ENCODE measurements at regions not wholly inside any gene's neighbourhood (a gene's known extent, or its start where the extent isn't known, plus 50 kb on each side); places are given as distances from the start of the nearest gene placed in this dataset.
"Not testable (repeated sequence)": the region's sequence is repeated elsewhere in the genome, so short reads cannot be mapped to it uniquely, and the experiment has no call there.

DNA sequence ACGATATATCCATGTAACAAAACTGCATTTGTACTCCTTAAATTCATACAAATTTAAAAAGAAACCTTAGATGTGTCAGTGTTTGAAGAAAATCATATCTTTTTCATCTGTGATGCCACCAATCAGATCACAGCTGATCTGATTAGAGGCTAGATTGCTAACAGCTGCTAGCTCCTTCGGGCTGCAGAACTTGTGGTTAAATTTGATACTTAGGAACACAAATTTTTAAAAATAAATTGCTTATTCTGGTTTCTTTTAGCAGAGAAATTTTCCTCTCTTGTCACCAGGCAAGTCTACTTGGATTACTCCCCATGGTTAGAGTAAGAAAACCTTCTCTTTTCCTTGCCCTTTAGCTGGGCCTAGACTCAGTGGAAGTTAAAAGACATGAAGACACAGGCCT lies 94.6 kb upstream of the RANBP6 start:
- Histone ChIP-seq H3K79me2 (ENCODE audit: insufficient read depth, low read depth) (no peaks in the 10 kb centered on the region), H3K36me3 (ENCODE audit: insufficient read depth) (no peaks in the 10 kb centered on the region), H4K20me1 (ENCODE audit: insufficient read depth) (no peaks in the 10 kb centered on the region), H3K27me3 (ENCODE audit: insufficient read depth, low read depth) (no peaks in the 10 kb centered on the region), H3K4me1 (ENCODE audit: low read depth, poor library complexity, severe bottlenecking) (peaks cover 58% of the 10 kb centered on the region), H3K27ac (peak overlapping the region; percentile 18; the same call in 1 of the 2 replicates), H3K4me2 (peak overlapping the region; percentile 44), H3K4me3 (IDR thresholded peaks at IDR 0.05; ENCODE audit: insufficient read depth, low read depth, low read length) (no peak overlapping the region), H2AFZ (ENCODE audit: low read depth) (peak overlapping the region; percentile 1; the same call in 1 of the 2 replicates), H3K9ac (no peak overlapping the region)
- TF ChIP-seq, protein P1, sequence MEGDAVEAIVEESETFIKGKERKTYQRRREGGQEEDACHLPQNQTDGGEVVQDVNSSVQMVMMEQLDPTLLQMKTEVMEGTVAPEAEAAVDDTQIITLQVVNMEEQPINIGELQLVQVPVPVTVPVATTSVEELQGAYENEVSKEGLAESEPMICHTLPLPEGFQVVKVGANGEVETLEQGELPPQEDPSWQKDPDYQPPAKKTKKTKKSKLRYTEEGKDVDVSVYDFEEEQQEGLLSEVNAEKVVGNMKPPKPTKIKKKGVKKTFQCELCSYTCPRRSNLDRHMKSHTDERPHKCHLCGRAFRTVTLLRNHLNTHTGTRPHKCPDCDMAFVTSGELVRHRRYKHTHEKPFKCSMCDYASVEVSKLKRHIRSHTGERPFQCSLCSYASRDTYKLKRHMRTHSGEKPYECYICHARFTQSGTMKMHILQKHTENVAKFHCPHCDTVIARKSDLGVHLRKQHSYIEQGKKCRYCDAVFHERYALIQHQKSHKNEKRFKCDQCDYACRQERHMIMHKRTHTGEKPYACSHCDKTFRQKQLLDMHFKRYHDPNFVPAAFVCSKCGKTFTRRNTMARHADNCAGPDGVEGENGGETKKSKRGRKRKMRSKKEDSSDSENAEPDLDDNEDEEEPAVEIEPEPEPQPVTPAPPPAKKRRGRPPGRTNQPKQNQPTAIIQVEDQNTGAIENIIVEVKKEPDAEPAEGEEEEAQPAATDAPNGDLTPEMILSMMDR (conservative IDR thresholded peaks at IDR 0.05; ENCODE audit: low read depth, low read length): no peak

GRCh38 chr9:6109571-6109970 lies 94.1 kb upstream of the RANBP6 start:
- TF ChIP-seq, protein P1 (conservative IDR thresholded peaks at IDR 0.05; ENCODE audit: low read depth, low read length): no peak
- no peak overlapping the region for H3K9ac ChIP-seq
- no peaks in the 10 kb centered on the region for H3K36me3 ChIP-seq (ENCODE audit: insufficient read depth)
- H3K79me2 ChIP-seq (ENCODE audit: insufficient read depth, low read depth): no peaks in the 10 kb centered on the region
- no peak overlapping the region for H3K4me3 ChIP-seq (IDR thresholded peaks at IDR 0.05; ENCODE audit: insufficient read depth, low read depth, low read length)
- H3K4me1 ChIP-seq (ENCODE audit: low read depth, poor library complexity, severe bottlenecking): peaks cover 58% of the 10 kb centered on the region
- H3K4me2 ChIP-seq: peak overlapping the region; percentile 44
- no peak overlapping the region for H2AFZ ChIP-seq (ENCODE audit: low read depth)
- no peaks in the 10 kb centered on the region for H3K27me3 ChIP-seq (ENCODE audit: insufficient read depth, low read depth)
- H4K20me1 ChIP-seq (ENCODE audit: insufficient read depth): no peaks in the 10 kb centered on the region
- no peak overlapping the region for H3K27ac ChIP-seq

- peak overlapping the region; percentile 65 for H3K4me2 ChIP-seq
- H3K79me2 ChIP-seq (ENCODE audit: insufficient read depth, low read depth): no peaks in the 10 kb centered on the region
- TF ChIP-seq, protein P1 (conservative IDR thresholded peaks at IDR 0.05; ENCODE audit: low read depth, low read length): peak; percentile 58
- H3K4me3 ChIP-seq (IDR thresholded peaks at IDR 0.05; ENCODE audit: insufficient read depth, low read depth, low read length): no peak overlapping the region
- peak overlapping the region; percentile 60; the same call in 1 of the 2 replicates for H2AFZ ChIP-seq (ENCODE audit: low read depth)
- peaks cover 58% of the 10 kb centered on the region for H3K4me1 ChIP-seq (ENCODE audit: low read depth, poor library complexity, severe bottlenecking)
- H4K20me1 ChIP-seq (ENCODE audit: insufficient read depth): no peaks in the 10 kb centered on the region
- H3K9ac ChIP-seq: peak overlapping the region; percentile 89
- peak overlapping the region; percentile 98 for H3K27ac ChIP-seq
- H3K27me3 ChIP-seq (ENCODE audit: insufficient read depth, low read depth): no peaks in the 10 kb centered on the region
- no peaks in the 10 kb centered on the region for H3K36me3 ChIP-seq (ENCODE audit: insufficient read depth)
Measured at GRCh38 chr9:6106711-6107339, 91.4 kb upstream of the RANBP6 start.

GRCh38 chr9:6105738-6106137 lies 90.3 kb upstream of the RANBP6 start:
- no peak overlapping the region for H2AFZ ChIP-seq (ENCODE audit: low read depth)

GRCh38 chr9:6104406-6104805 lies 89.0 kb upstream of the RANBP6 start:
- not testable (repeated sequence) for H3K9ac ChIP-seq; H3K4me2 ChIP-seq; H3K36me3 ChIP-seq (ENCODE audit: insufficient read depth); H3K27ac ChIP-seq; H4K20me1 ChIP-seq (ENCODE audit: insufficient read depth); H3K27me3 ChIP-seq (ENCODE audit: insufficient read depth, low read depth); H3K4me3 ChIP-seq (IDR thresholded peaks at IDR 0.05; ENCODE audit: insufficient read depth, low read depth, low read length); H2AFZ ChIP-seq (ENCODE audit: low read depth); H3K79me2 ChIP-seq (ENCODE audit: insufficient read depth, low read depth)
- peaks cover 41% of the 10 kb centered on the region for H3K4me1 ChIP-seq (ENCODE audit: low read depth, poor library complexity, severe bottlenecking)

More at GRCh38 chr9:6105738-6106137, 90.3 kb upstream of the RANBP6 start:
- H3K79me2 ChIP-seq (ENCODE audit: insufficient read depth, low read depth): no peaks in the 10 kb centered on the region
- H3K4me1 ChIP-seq (ENCODE audit: low read depth, poor library complexity, severe bottlenecking): peaks cover 54% of the 10 kb centered on the region
- peak overlapping the region; percentile 98 for H3K27ac ChIP-seq
- no peaks in the 10 kb centered on the region for H4K20me1 ChIP-seq (ENCODE audit: insufficient read depth)
- peak overlapping the region; percentile 65 for H3K4me2 ChIP-seq
- H3K4me3 ChIP-seq (IDR thresholded peaks at IDR 0.05; ENCODE audit: insufficient read depth, low read depth, low read length): no peak overlapping the region
- H3K36me3 ChIP-seq (ENCODE audit: insufficient read depth): no peaks in the 10 kb centered on the region
- peak overlapping the region; percentile 89; the same call in 1 of the 2 replicates for H3K9ac ChIP-seq
- TF ChIP-seq, protein P1 (conservative IDR thresholded peaks at IDR 0.05; ENCODE audit: low read depth, low read length): no peak
- no peaks in the 10 kb centered on the region for H3K27me3 ChIP-seq (ENCODE audit: insufficient read depth, low read depth)

DNA sequence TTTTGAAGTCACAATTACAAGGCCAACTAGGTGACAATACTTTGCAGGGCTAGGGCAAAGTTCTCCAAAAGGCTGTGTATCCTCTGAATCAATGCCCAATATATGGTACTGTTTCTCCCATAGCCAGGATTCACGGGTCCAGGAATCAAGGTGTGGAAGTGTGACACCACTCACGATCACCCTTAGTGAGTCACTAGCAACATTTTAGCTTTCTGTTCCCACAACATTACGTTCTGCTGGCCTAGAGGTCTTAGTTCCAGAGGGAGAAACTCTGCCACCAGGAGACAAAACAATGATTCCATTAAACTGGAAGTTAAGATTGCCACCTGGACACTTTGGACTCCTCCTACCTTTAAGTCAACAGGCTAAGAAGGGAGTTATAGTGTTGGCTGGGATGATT lies 88.5 kb upstream of the RANBP6 start:
- not testable (repeated sequence) for H3K27me3 ChIP-seq (ENCODE audit: insufficient read depth, low read depth); H3K4me3 ChIP-seq (IDR thresholded peaks at IDR 0.05; ENCODE audit: insufficient read depth, low read depth, low read length); H3K36me3 ChIP-seq (ENCODE audit: insufficient read depth); H3K9ac ChIP-seq; H2AFZ ChIP-seq (ENCODE audit: low read depth); H3K4me2 ChIP-seq; H4K20me1 ChIP-seq (ENCODE audit: insufficient read depth); H3K27ac ChIP-seq; H3K79me2 ChIP-seq (ENCODE audit: insufficient read depth, low read depth)
- peaks cover 36% of the 10 kb centered on the region for H3K4me1 ChIP-seq (ENCODE audit: low read depth, poor library complexity, severe bottlenecking)

GRCh38 chr9:6102336-6102987 lies 87.0 kb upstream of the RANBP6 start:
- H3K4me2 ChIP-seq; H3K9ac ChIP-seq; H3K36me3 ChIP-seq (ENCODE audit: insufficient read depth); H4K20me1 ChIP-seq (ENCODE audit: insufficient read depth); H3K4me3 ChIP-seq (IDR thresholded peaks at IDR 0.05; ENCODE audit: insufficient read depth, low read depth, low read length); H3K27me3 ChIP-seq (ENCODE audit: insufficient read depth, low read depth); H3K27ac ChIP-seq; H3K79me2 ChIP-seq (ENCODE audit: insufficient read depth, low read depth); H2AFZ ChIP-seq (ENCODE audit: low read depth): not testable (repeated sequence)
- peaks cover 21% of the 10 kb centered on the region for H3K4me1 ChIP-seq (ENCODE audit: low read depth, poor library complexity, severe bottlenecking)
